ENCODE measurements at regions not wholly inside any gene's neighbourhood (a gene's known extent, or its start where the extent isn't known, plus 50 kb on each side); places are given as distances from the start of the nearest gene placed in this dataset.

GRCh38 chr9:17846948-17847655 lies 268.2 kb downstream of the SH3GL2 start:
- Histone ChIP-seq H3K9me2 (replicated peaks; ENCODE audit: control insufficient read depth, low read length) (no peaks in the 10 kb centered on the region), H4K20me1 (ENCODE audit: control insufficient read depth, insufficient read depth, low read depth, low read length) (no peaks in the 10 kb centered on the region), H3K4me2 (ENCODE audit: low read length) (no peak overlapping the region), H3K9me3 (ENCODE audit: control insufficient read depth, insufficient read depth, low read length) (peaks cover 4% of the 10 kb centered on the region; the same call in 1 of the 2 replicates), H3K27ac (ENCODE audit: low read depth, low read length) (no peak overlapping the region), H3F3A (ENCODE audit: control insufficient read depth, insufficient read depth) (no peaks in the 10 kb centered on the region), H3K79me2 (ENCODE audit: control insufficient read depth, low read length) (no peaks in the 10 kb centered on the region), H3K4me1 (ENCODE audit: control insufficient read depth, low read length) (no peaks in the 10 kb centered on the region), H3K4me3 (ENCODE audit: low read length) (no peak overlapping the region), H3K27me3 (ENCODE audit: control insufficient read depth, low read length) (no peaks in the 10 kb centered on the region), H3K36me3 (ENCODE audit: control insufficient read depth, low read length) (no peaks in the 10 kb centered on the region)
- no peak for TF ChIP-seq EZH2phosphoT487 (IDR thresholded peaks at IDR 0.05; ENCODE audit: borderline replicate concordance, low read length)
- TF ChIP-seq CTCF (IDR thresholded peaks at IDR 0.05; ENCODE audit: low read depth, low read length, poor library complexity, severe bottlenecking): no peak

GRCh38 chr9:17847908-17848307 lies 269.0 kb downstream of the SH3GL2 start:
- Histone ChIP-seq H3F3A (ENCODE audit: control insufficient read depth, insufficient read depth) (no peaks in the 10 kb centered on the region), H3K4me3 (ENCODE audit: low read length) (no peak overlapping the region), H3K79me2 (ENCODE audit: control insufficient read depth, low read length) (no peaks in the 10 kb centered on the region), H3K27me3 (ENCODE audit: control insufficient read depth, low read length) (no peaks in the 10 kb centered on the region), H3K9me3 (ENCODE audit: control insufficient read depth, insufficient read depth, low read length) (peaks cover 4% of the 10 kb centered on the region; the same call in 1 of the 2 replicates), H3K27ac (ENCODE audit: low read depth, low read length) (no peak overlapping the region), H3K4me2 (ENCODE audit: low read length) (no peak overlapping the region), H3K36me3 (ENCODE audit: control insufficient read depth, low read length) (no peaks in the 10 kb centered on the region), H4K20me1 (ENCODE audit: control insufficient read depth, insufficient read depth, low read depth, low read length) (no peaks in the 10 kb centered on the region), H3K4me1 (ENCODE audit: control insufficient read depth, low read length) (no peaks in the 10 kb centered on the region), H3K9me2 (replicated peaks; ENCODE audit: control insufficient read depth, low read length) (no peaks in the 10 kb centered on the region)
- TF ChIP-seq EZH2phosphoT487 (IDR thresholded peaks at IDR 0.05; ENCODE audit: borderline replicate concordance, low read length) (no peak), CTCF (IDR thresholded peaks at IDR 0.05; ENCODE audit: low read depth, low read length, poor library complexity, severe bottlenecking) (no peak)

GRCh38 chr9:17852108-17852507 lies 273.2 kb downstream of the SH3GL2 start:
- no peak for TF ChIP-seq CTCF (IDR thresholded peaks at IDR 0.05; ENCODE audit: low read depth, low read length, poor library complexity, severe bottlenecking)
- TF ChIP-seq EZH2phosphoT487 (IDR thresholded peaks at IDR 0.05; ENCODE audit: borderline replicate concordance, low read length): no peak
- Histone ChIP-seq H3K27ac (ENCODE audit: low read depth, low read length) (no peak overlapping the region), H3F3A (ENCODE audit: control insufficient read depth, insufficient read depth) (no peaks in the 10 kb centered on the region), H3K9me2 (replicated peaks; ENCODE audit: control insufficient read depth, low read length) (no peaks in the 10 kb centered on the region), H3K4me1 (ENCODE audit: control insufficient read depth, low read length) (no peaks in the 10 kb centered on the region), H3K4me3 (ENCODE audit: low read length) (no peak overlapping the region), H3K27me3 (ENCODE audit: control insufficient read depth, low read length) (no peaks in the 10 kb centered on the region), H3K9me3 (ENCODE audit: control insufficient read depth, insufficient read depth, low read length) (no peaks in the 10 kb centered on the region), H3K36me3 (ENCODE audit: control insufficient read depth, low read length) (no peaks in the 10 kb centered on the region), H4K20me1 (ENCODE audit: control insufficient read depth, insufficient read depth, low read depth, low read length) (no peaks in the 10 kb centered on the region), H3K4me2 (ENCODE audit: low read length) (no peak overlapping the region), H3K79me2 (ENCODE audit: control insufficient read depth, low read length) (no peaks in the 10 kb centered on the region)

Measured in DOHH2 (cell line).